Panc1 (cell line): ENCODE measurements at regions not wholly inside any gene's neighbourhood (a gene's known extent, or its start where the extent isn't known, plus 50 kb on each side); places are given as distances from the start of the nearest gene placed in this dataset.

Source experiments
- CTCF ChIP-seq: fragments of 450-650 bp; IDR thresholded peaks from 2 replicates; pipeline ENCODE4 v1.5.1; 2017; ENCODE audit warnings: mild to moderate bottlenecking
- POLR2AphosphoS5 ChIP-seq: IDR thresholded peaks from 2 replicates; pipeline ENCODE4 v1.6.1; 2012; ENCODE audit warnings: mild to moderate bottlenecking, low read depth, low read length, moderate library complexity
- REST ChIP-seq, 2 experiments: IDR thresholded peaks; 2 replicates each; pipeline ENCODE4 v1.6.1; 2011 to 2012; ENCODE audit warnings: low read depth in 2 of 2, control low read depth in 1 of 2, low read length in 1 of 2, mild to moderate bottlenecking in 1 of 2, moderate library complexity in 1 of 2; ENCODE audit not compliant: insufficient read depth in 1 of 2
- SIN3A ChIP-seq: IDR thresholded peaks from 2 replicates; pipeline ENCODE4 v1.6.1; 2012; ENCODE audit warnings: low read depth, mild to moderate bottlenecking, low read length, moderate library complexity, borderline replicate concordance; ENCODE audit not compliant: insufficient read depth
- TCF7L2 ChIP-seq: IDR thresholded peaks from 2 replicates; pipeline ENCODE4 v1.6.1; 2011; ENCODE audit warnings: mild to moderate bottlenecking, low read depth, low read length, inconsistent platforms

- TF ChIP-seq SIN3A: no peak
- TF ChIP-seq CTCF: no peak
- TF ChIP-seq REST (IDR thresholded peaks at IDR 0.05; ENCODE audit: insufficient read depth in 1 of 2, low read depth in 2 of 2, low read length in 1 of 2): no peak
- no peak for TF ChIP-seq POLR2AphosphoS5
- TF ChIP-seq TCF7L2: no peak
These were observed 410.3 kb upstream of the TBL1XR1 start for GRCh38 chr3:177607589-177607988.
